GM18520 (cell line): ENCODE measurements at regions not wholly inside any gene's neighbourhood (a gene's known extent, or its start where the extent isn't known, plus 50 kb on each side); places are given as distances from the start of the nearest gene placed in this dataset.
"Not testable (repeated sequence)": the region's sequence is repeated elsewhere in the genome, so short reads cannot be mapped to it uniquely, and the experiment has no call there.

Experiments used
- ATAC-seq: cut with Tn5 transposase; IDR thresholded peaks from one replicate; pipeline ENCODE4 v1.9.1; 2021; ENCODE audit not compliant: unreplicated experiment

DNA sequence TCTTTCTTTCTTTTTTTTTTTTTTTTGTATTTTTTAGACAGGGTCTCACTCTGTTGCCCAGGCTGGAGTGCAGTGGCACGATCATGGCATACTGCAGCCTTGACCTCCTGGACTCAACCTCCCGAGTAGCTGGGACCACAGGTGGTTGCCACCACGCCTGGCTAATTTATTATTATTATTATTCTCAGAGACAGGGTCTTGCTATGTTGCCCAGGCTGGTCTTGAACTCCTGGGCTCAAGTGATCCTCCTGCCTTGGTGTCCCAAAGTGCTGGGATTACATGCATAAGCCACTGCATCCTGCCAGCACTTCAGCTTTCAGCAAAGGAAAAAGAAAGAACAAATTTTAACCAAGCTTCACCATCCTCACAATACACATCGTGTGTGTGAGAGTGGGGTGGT lies 97.9 kb upstream of the SERBP1 start:
- no peak for ATAC-seq

DNA sequence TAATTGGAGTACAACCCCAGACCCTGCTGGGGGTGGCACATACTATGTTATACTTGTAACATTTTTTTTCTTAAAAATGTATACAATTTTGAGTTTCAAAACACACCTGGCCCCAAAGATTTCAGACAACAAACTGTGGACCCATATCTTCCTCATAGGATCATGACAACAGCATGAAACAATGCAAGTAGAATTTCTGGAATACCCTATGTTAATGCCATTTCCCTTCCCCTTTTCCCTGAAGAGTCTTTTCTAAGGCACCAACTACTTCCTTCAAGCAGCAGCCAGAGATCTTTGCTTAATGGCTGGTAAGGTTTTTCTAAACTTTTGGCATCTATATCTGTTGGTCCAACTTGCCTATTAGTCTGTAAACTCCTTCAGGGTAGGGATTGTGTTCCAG lies 99.9 kb upstream of the SERBP1 start:
- no peak for ATAC-seq

DNA sequence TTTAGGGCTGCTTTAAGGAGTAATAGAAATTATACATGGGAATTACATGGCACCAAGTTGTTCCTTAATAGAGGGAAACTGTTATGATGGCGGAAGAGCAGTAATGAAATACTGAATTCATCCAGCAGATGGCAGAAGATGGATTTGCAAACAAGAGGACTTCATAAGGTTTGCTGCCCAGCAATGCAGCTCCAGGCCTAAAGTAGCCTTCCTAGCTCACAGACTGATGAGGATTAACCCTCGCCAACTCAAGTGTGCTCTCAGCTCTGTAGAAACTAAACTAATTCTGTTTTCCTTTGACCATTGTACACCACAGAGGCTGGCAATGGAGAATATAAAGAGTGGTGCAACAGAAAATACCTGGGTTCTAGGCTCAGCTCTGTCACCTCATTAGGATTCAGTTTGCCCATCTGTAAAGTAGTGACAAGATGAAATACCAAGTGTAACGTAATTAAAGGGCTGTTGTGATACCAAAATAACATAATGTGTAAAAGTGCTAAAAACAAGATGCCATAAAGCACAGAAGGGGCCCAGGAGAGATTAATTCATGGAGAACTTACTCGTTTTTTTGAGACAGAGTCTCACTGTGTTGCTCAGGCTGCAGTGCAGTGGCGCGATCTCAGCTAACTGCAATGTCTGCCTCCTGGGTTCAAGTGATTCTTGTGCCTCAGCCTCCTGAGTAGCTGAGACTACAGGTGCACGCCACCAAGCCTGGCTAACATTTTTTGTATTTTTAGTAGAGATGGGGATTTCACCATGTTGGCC lies 102.4 kb upstream of the SERBP1 start:
- peak; percentile 41 for ATAC-seq

- no peak for ATAC-seq
Measured at GRCh38 chr1:67534627-67535065, 104.4 kb upstream of the SERBP1 start.

GRCh38 chr1:67535474-67535873 lies 105.3 kb upstream of the SERBP1 start:
- peak; percentile 71 for ATAC-seq

DNA sequence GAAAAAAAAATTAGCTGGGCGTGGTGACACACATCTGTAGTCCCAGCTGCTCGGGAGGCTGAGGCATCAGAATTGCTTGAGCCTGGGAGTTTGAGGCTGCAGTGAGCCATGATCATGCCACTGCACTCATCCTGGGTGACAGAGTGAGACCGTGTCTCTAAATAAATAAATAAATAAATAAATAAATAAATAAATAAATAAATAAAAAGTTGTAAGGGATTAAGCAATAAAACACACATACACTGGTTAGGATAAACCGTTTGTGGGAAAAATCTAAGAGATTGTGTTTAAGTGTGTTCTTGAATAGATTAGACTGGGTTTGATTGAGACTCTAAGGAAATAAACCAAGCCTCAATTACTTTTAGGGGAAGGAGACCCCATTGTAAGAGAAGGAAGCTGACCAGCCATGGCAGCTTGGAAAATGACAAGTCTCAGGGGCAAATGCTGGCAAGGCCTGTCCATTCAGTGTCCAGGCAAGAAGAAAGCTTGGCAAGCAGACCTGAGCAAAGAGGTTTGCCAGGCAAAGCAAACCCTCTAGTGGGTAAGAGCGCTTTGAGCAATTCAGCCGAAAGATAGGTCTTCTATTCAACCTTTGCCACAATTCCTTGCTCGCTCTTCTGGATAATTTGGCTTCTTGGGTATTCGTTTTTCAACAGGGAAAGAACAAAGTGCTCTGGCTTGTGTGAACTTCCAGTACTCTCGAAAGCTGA lies 106.9 kb upstream of the SERBP1 start:
- no peak for ATAC-seq

DNA sequence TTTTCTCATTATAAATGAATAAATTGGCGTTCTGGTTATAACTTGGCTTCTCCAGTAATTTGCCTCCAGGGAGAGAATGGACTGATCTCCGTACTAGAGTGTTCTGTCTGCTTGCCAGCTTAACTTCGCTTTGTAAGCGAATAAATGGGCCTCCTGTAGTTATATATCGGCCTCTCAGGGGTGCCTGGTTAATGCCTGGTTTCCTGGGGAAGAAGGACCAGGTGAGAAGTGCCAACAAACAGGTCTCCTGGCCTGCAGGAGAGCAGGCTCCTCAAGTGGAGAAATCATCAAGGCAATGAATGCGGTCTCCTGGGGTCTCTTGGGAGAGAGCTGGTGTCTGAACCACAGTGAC lies 107.4 kb upstream of the SERBP1 start:
- ATAC-seq: no peak

- ATAC-seq: no peak
Measured at GRCh38 chr1:67540025-67540732, 110.0 kb upstream of the SERBP1 start.

DNA sequence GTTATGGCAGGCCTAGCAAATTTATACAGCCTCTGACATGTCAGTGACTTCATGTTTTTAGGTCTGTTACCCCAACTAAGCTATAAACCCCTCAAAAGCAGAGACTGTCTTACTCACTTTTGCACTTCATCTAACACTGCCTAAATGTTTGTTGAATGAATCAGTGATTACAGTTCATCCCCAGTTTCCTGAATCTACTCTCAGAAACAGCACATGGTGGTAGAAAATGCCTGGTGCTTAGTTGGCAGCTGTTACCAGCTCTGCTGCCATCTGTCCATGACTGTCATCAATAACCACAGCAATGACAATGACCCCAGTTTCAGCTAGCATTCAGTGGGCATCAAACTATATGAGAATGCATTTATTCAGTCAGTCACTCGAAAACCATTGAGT lies 110.5 kb upstream of the SERBP1 start:
- ATAC-seq: no peak

- no peak for ATAC-seq
Measured at GRCh38 chr1:67542747-67543146, 112.5 kb upstream of the SERBP1 start.

- ATAC-seq: no peak
Measured at GRCh38 chr1:67544921-67545320, 114.7 kb upstream of the SERBP1 start.

DNA sequence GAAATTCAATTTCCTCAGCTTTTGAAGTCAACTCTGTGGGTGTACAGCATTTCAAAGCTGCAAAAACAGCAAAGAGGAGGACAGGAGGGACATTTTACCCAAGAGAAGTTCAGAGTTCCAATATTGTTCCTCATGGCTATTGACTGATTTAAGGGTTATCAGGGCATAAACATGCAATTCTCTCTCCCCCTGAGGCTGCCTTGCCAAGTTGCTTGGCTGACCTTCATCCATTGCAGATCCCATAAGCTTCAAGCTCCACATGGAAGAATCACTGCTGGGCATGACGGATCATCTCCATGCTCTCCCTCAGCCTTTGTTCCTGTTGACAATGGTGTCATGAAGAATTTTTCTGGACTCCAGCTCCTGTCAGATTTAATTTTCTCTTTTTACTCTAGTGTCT lies 115.2 kb upstream of the SERBP1 start:
- ATAC-seq: no peak

DNA sequence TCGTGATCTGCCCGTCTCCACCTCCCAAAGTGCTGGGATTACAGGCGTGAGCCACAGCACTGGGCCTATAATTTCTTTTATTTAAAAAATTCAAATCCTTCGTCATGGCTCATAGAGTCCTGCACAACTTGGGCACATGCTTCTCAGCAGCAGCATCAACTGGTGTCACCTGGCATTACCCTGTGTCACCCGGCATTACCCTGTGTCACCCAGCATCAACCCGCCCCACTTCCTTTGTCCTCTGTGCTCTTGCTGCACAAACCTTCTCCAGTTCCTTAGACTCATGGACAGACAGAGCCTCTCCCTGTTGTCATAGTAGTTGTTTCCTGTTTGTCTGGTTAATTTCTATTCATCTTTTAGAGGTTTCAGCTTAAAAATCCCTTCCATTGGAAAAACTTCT lies 121.2 kb upstream of the SERBP1 start:
- no peak for ATAC-seq

DNA sequence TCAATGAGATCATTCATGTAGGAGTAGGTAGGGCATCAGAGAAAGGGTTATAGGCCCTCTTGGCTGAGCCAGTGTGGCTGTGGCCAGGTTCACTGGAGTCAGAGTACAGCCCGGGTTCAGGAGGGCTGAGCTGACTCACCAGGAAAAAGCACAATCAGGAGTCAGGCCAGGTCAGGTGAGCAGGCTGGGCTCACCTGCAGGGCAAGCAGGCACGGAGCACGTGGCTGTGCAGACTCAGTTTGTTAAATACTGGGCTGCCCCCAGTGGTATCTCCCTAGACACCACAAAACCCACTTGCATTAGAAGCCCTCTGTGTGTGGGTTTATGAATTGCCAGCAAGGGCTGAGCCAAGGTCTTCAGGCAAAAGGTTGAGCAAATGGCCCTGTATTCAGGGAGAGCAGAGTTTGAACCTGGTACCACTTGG lies 122.1 kb upstream of the SERBP1 start:
- ATAC-seq: no peak

GRCh38 chr1:67554204-67554603 lies 124.0 kb upstream of the SERBP1 start:
- ATAC-seq: not testable (repeated sequence)

DNA sequence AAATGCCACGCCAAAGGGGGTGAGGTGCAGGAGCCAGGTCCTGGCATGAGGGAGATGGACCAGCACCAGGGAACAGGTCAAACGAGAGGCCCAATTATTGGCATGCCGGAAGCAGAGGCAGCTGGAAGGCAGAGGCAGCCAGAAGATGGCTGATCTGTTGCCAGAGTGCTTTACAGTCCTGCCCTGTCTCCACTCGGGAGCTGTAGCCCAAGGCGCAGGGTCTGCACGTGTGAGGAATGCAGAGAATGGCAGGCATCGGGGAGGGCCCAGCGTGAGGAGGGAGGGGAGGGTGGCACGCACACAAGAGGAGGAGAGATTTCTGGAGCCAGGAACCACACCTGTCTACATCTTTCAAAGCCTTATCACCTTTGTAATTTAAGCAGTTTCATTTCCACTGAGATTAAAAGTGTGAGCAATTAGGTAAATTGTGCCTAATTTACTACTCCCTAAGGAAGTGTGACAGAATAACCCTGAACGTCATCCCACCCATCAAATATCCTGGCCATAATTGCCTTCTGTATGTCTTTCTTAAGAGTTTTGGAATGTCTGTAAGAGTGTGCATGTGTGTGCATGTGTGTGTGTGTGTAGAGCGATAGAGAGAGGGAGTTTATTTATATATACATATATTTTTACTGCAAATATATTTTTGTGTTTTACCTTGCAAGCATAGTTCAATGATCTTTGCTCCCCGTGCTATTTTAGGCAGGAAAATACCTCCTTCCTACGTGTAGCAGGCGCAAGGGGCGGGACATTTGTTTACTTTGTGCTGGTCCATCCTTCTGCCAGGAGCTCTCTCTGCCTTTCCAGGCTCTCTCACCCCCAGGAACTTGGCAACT lies 125.5 kb upstream of the SERBP1 start:
- ATAC-seq: no peak

GRCh38 chr1:67556297-67556900 lies 126.2 kb upstream of the SERBP1 start:
- ATAC-seq: no peak

- no peak for ATAC-seq
Measured at GRCh38 chr1:67557696-67558448, 127.1 kb upstream of the GADD45A start.

- no peak for ATAC-seq
Measured at GRCh38 chr1:67558449-67559193, 126.4 kb upstream of the GADD45A start.
